Astrocyte of the spinal cord (primary cell): ENCODE measurements at regions not wholly inside any gene's neighbourhood (a gene's known extent, or its start where the extent isn't known, plus 50 kb on each side); places are given as distances from the start of the nearest gene placed in this dataset.

Experiments used
- DNase-seq: peaks from one replicate; pipeline ENCODE4 v3.0.0; 2011; ENCODE audit warnings: low read depth, low spot score
- H3K4me3 ChIP-seq: 2 replicates; pipeline ENCODE4 v1.5.1; 2011; ENCODE audit warnings: low read depth, mild to moderate bottlenecking, low read length, moderate library complexity
- in situ Hi-C: cut with HindIII; loops from 2 replicates; pipeline ENCODE4 v1.10.0; 2017; ENCODE audit warnings: low sequenced_read_pairs
- TF ChIP-seq, protein P1 (sequence below): IDR thresholded peaks from 2 replicates; pipeline ENCODE4 v1.5.1; 2012; ENCODE audit warnings: low read depth, mild to moderate bottlenecking, low read length, inconsistent platforms

DNA sequence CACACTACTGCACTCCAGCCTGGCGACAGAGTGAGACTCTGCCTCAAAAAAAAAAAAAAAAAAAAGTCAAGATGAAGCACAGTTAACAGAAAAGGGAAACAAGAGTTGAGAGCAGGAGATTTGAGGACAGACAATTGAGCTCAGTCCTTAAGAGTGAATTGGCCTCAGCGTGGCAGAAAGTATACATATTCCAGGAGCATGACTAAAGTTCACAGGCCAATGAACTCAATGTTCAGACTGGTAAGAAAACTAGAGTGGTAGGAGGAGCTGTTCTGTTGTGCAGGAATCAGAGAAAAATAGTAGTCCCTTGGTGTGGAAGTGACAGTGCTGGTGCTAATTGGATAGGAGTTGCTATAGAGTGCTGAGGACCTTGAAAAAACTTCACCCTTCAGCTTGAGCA, 60.0 kb downstream of the NRN1 start:
- H3K4me3 ChIP-seq = no peak overlapping the region
- no peak for DNase-seq
- TF ChIP-seq, protein P1, sequence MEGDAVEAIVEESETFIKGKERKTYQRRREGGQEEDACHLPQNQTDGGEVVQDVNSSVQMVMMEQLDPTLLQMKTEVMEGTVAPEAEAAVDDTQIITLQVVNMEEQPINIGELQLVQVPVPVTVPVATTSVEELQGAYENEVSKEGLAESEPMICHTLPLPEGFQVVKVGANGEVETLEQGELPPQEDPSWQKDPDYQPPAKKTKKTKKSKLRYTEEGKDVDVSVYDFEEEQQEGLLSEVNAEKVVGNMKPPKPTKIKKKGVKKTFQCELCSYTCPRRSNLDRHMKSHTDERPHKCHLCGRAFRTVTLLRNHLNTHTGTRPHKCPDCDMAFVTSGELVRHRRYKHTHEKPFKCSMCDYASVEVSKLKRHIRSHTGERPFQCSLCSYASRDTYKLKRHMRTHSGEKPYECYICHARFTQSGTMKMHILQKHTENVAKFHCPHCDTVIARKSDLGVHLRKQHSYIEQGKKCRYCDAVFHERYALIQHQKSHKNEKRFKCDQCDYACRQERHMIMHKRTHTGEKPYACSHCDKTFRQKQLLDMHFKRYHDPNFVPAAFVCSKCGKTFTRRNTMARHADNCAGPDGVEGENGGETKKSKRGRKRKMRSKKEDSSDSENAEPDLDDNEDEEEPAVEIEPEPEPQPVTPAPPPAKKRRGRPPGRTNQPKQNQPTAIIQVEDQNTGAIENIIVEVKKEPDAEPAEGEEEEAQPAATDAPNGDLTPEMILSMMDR = no peak
- in situ Hi-C loops = no loop called here

DNA sequence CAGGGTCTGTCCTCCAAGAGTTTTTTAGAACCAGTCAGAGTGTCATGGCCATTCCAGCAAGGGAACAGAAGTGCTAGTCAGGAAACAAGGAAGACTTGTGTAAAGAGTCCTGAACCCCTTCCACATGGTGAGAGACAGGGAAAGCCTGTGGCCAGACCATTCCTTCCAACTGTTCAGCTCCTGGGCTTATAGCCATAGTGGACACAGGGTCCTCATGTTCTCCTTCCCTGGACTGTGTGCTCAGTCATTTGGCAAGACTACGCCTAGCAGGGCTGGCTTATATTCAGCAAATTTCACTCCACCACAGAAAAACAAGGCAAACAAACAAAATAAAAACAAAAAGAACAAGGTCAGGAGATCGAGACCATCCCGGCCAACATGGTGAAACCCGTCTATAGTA, 60.5 kb downstream of the NRN1 start:
- no peak overlapping the region for H3K4me3 ChIP-seq
- in situ Hi-C loops = no loop called here

DNA sequence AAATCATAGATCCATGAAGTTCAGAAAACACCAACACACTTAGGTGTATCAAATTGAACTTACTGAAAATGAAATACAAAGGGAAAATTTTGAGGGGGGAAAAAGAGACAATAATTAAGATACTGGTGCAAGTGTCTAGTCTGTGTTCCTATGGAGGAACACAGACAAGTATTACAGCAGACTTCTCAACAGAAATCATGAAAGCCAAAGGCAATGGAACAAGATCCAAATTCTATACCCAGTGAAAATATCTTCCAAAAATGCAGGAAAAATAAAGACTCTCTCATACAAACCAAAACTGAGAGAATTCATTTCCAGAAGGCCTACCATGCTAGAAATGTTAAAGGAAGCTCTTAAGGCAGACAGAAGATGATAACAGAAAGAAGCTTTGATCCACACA, 63.1 kb downstream of the NRN1 start:
- in situ Hi-C loops = no loop called here
- DNase-seq = no peak
- H3K4me3 ChIP-seq = no peak overlapping the region
- TF ChIP-seq, protein P1 = no peak

More for the DNA sequence above, 60.5 kb downstream of the NRN1 start:
- TF ChIP-seq, protein P1 = no peak
- DNase-seq = no peak

DNA sequence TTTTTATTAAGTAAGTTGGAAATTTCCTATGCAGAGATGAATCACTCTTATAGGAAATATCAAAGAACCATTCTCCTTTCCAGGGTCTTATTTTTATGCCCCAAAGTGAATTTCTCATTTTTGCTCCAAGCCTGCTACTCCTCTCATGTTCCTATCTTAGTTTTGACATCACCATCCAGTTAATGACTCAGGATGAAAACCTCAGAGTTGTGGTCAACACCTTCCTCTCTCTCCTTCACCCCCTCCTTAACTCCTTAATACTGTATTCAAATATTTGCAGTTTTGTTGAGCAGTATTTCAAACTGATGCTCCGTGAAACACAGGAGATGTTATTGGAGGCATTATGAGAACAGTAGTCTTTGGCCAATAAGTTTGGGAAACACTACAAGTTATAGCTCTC, 64.1 kb downstream of the NRN1 start:
- TF ChIP-seq, protein P1 = no peak
- H3K4me3 ChIP-seq = no peak overlapping the region
- DNase-seq = peak; percentile 10
- in situ Hi-C loops = no loop called here

DNA sequence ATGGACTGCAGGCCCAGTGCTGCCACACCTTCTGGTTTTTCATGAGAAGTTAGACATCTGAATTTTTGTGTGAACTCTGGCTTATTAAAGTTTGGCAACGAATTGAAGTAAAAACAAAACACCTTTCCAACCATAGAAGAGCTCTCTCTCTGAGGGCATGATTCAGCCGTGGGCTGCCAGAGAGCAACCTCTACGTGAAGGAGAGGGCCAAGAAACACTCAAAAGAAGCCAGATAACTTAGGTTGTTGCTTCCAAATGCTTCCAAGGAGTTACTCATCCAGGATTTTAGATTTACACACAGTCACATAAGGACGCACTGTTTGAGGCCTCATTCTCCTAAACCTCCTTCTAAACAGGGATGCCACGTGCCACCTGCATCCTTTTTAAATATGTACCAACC, 65.5 kb downstream of the NRN1 start:
- H3K4me3 ChIP-seq = no peak overlapping the region
- in situ Hi-C loops = no loop called here
- DNase-seq = peak; percentile 48
- TF ChIP-seq, protein P1 = no peak

DNA sequence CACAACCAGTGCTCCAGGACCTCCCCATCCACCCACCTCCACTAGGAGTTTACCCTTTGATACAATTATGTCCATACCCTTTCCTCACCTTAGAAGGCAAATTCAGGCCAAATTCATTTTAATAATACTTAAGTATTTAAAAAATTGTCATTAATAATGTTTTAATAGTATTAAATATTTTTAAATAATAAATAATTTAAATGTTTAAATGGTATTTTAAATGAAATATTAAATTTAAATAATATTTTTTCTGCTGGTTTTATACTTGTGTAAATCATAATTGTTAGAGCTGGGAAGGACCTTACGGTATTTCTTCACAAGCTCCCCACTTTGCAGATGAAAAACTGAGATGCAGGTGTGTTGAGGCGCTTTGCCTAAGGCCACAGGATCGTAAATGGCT, 67.8 kb downstream of the NRN1 start:
- in situ Hi-C loops = no loop called here
- TF ChIP-seq, protein P1 = no peak
- DNase-seq = no peak

DNA sequence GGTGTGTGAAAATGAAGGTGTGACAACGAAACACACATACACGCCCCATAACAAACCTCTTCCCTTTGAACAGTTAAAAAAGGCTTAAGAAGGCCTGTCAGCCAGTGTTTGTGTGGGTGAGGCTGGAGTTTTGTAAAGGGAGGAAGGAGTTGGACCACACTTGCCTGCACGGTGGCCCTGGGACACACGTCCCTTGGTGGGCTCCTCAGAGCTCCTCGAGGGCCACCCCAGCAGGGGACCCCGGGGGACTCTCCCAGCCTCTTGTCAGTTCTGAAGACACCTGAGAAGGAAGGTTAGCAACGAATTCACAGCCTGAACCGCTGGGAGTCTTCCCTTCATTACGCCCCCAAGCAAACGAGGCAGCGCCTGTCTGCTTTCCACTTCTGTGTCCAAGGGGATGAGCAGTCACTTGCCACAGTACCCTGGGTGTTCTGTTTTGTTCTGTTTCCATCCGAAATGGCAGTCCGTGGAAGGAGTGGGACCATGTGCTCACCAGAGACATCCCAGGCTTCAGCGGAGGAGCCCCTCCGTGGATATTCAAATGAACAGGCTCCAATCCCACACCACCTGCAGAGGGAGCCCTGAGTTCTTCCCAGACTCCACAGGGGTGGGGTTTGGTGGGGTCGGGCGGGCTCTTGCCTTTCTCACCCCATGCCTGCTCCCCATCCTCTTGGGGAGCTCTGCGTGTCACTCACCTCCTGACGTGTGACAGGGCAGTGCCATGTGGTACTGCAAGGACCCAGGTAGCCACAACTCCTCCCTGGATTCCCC, 68.6 kb downstream of the NRN1 start:
- no peak overlapping the region for H3K4me3 ChIP-seq
- TF ChIP-seq, protein P1 = no peak
- in situ Hi-C loops = no loop called here
- DNase-seq = no peak

More for the DNA sequence above, 67.8 kb downstream of the NRN1 start:
- H3K4me3 ChIP-seq = no peak overlapping the region
